ENCODE measurements at regions not wholly inside any gene's neighbourhood (a gene's known extent, or its start where the extent isn't known, plus 50 kb on each side); places are given as distances from the start of the nearest gene placed in this dataset.

DNA sequence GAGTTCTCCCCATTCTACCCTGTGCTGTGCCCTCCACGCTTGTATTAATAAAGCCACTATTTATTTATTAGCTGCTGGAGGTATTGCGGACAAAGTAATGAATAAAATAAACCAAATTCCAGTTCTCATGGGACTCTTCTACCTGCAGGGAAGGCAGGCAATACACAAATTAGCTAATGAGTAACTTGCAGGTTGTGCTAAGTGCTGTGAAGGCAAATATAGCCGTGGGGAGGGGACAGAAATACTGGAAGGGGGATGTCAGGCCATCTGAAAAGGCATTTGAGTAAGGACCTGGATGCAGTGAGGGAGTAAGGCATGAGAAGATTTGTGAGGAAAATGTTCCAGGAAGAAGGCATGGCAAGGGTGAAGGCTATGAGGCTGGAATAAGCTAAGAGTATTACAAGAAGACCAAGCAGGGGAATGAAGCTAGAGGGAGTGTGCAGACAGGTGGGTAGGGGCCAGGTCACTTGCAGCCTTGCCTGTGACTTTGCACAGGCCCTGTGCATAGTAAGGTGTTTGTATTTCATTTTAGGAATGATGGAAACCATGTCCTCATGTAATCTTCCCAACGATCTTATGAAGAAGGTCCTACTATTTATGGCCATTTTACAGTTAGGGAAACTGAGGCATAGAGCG, 167.5 kb downstream of the PTPN11 start:
- Histone ChIP-seq H3K27me3 (ENCODE audit: insufficient read depth, poor library complexity, severe bottlenecking) (no peaks in the 10 kb centered on the region), H3K27ac (replicated peaks) (no peak overlapping the region), H3K4me3 (replicated peaks; ENCODE audit: insufficient read depth, low read length) (no peak overlapping the region)
- no peak for DNase-seq (ENCODE audit: low read depth in 1 of 2, low spot score in 1 of 2)
- no peak for TF ChIP-seq POLR2AphosphoS5 (IDR thresholded peaks at IDR 0.05; ENCODE audit: low read depth)
- TF ChIP-seq, protein P1, sequence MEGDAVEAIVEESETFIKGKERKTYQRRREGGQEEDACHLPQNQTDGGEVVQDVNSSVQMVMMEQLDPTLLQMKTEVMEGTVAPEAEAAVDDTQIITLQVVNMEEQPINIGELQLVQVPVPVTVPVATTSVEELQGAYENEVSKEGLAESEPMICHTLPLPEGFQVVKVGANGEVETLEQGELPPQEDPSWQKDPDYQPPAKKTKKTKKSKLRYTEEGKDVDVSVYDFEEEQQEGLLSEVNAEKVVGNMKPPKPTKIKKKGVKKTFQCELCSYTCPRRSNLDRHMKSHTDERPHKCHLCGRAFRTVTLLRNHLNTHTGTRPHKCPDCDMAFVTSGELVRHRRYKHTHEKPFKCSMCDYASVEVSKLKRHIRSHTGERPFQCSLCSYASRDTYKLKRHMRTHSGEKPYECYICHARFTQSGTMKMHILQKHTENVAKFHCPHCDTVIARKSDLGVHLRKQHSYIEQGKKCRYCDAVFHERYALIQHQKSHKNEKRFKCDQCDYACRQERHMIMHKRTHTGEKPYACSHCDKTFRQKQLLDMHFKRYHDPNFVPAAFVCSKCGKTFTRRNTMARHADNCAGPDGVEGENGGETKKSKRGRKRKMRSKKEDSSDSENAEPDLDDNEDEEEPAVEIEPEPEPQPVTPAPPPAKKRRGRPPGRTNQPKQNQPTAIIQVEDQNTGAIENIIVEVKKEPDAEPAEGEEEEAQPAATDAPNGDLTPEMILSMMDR (IDR thresholded peaks at IDR 0.05; ENCODE audit: insufficient read depth, low read length), result no peak
- TF ChIP-seq SPI1 (IDR thresholded peaks at IDR 0.05; ENCODE audit: borderline replicate concordance, low read depth), result no peak
- TF ChIP-seq, protein P2, sequence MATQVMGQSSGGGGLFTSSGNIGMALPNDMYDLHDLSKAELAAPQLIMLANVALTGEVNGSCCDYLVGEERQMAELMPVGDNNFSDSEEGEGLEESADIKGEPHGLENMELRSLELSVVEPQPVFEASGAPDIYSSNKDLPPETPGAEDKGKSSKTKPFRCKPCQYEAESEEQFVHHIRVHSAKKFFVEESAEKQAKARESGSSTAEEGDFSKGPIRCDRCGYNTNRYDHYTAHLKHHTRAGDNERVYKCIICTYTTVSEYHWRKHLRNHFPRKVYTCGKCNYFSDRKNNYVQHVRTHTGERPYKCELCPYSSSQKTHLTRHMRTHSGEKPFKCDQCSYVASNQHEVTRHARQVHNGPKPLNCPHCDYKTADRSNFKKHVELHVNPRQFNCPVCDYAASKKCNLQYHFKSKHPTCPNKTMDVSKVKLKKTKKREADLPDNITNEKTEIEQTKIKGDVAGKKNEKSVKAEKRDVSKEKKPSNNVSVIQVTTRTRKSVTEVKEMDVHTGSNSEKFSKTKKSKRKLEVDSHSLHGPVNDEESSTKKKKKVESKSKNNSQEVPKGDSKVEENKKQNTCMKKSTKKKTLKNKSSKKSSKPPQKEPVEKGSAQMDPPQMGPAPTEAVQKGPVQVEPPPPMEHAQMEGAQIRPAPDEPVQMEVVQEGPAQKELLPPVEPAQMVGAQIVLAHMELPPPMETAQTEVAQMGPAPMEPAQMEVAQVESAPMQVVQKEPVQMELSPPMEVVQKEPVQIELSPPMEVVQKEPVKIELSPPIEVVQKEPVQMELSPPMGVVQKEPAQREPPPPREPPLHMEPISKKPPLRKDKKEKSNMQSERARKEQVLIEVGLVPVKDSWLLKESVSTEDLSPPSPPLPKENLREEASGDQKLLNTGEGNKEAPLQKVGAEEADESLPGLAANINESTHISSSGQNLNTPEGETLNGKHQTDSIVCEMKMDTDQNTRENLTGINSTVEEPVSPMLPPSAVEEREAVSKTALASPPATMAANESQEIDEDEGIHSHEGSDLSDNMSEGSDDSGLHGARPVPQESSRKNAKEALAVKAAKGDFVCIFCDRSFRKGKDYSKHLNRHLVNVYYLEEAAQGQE (IDR thresholded peaks at IDR 0.05; ENCODE audit: insufficient replicate concordance, low read depth), result no peak
- TF ChIP-seq GABPA (IDR thresholded peaks at IDR 0.05; ENCODE audit: low read depth), result no peak

DNA sequence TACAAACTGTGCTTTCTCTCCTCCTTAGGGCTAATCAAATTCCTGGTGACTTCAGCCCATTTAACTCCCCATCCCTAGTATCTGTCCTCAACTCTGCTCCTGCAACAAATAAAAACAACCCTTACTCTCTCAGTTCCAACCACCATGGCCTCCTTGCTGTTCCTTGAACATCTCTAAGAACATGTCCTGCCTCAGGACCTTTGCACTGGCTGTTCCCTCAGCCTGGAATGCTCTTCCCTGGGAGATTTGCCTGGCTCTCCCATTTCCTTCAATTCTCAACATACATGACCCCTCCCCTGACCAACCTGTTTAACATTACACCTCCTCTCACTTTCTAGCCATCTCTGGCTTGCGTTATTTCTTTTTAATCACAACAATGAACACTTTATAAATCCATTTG, 170.5 kb downstream of the PTPN11 start:
- Histone ChIP-seq H3K27me3 (ENCODE audit: insufficient read depth, poor library complexity, severe bottlenecking) (no peaks in the 10 kb centered on the region), H3K4me3 (replicated peaks; ENCODE audit: insufficient read depth, low read length) (no peak overlapping the region), H3K27ac (replicated peaks) (no peak overlapping the region)
- TF ChIP-seq, protein P1 (IDR thresholded peaks at IDR 0.05; ENCODE audit: insufficient read depth, low read length), result no peak
- no peak for TF ChIP-seq GABPA (IDR thresholded peaks at IDR 0.05; ENCODE audit: low read depth)
- no peak for TF ChIP-seq SPI1 (IDR thresholded peaks at IDR 0.05; ENCODE audit: borderline replicate concordance, low read depth)
- TF ChIP-seq POLR2AphosphoS5 (IDR thresholded peaks at IDR 0.05; ENCODE audit: low read depth), result no peak
- TF ChIP-seq, protein P2 (IDR thresholded peaks at IDR 0.05; ENCODE audit: insufficient replicate concordance, low read depth), result no peak
- DNase-seq (ENCODE audit: low read depth in 1 of 2, low spot score in 1 of 2), result no peak

DNA sequence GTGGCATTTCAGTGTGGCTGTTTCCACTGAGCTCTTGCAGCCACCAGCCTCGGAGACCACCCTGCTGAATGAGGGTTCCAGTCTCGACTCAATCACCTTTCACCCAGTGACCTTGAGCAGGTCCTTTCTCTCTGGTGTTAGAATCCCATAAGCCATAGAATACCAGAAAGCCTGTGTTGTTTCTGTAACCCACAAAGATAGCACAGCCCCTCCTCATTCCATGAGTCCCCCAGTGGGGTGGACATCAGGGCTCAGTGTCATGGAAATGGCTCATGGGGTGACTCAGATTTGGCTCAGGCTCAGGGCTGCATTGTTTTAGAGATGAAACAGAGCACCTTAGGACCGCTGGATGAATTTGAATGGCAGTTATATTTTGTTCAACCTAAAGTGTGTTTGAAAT, 171.5 kb downstream of the PTPN11 start:
- TF ChIP-seq, protein P2 (IDR thresholded peaks at IDR 0.05; ENCODE audit: insufficient replicate concordance, low read depth), result no peak
- no peak for TF ChIP-seq GABPA (IDR thresholded peaks at IDR 0.05; ENCODE audit: low read depth)
- TF ChIP-seq POLR2AphosphoS5 (IDR thresholded peaks at IDR 0.05; ENCODE audit: low read depth), result no peak
- TF ChIP-seq, protein P1 (IDR thresholded peaks at IDR 0.05; ENCODE audit: insufficient read depth, low read length), result no peak
- no peak for TF ChIP-seq SPI1 (IDR thresholded peaks at IDR 0.05; ENCODE audit: borderline replicate concordance, low read depth)
- no peak for DNase-seq (ENCODE audit: low read depth in 1 of 2, low spot score in 1 of 2)
- Histone ChIP-seq H3K27ac (replicated peaks) (no peak overlapping the region), H3K4me3 (replicated peaks; ENCODE audit: insufficient read depth, low read length) (no peak overlapping the region), H3K27me3 (ENCODE audit: insufficient read depth, poor library complexity, severe bottlenecking) (no peaks in the 10 kb centered on the region)
